Smooth muscle cell (in vitro differentiated cells): ENCODE measurements at regions not wholly inside any gene's neighbourhood (a gene's known extent, or its start where the extent isn't known, plus 50 kb on each side); places are given as distances from the start of the nearest gene placed in this dataset.

ENCODE experiments used
- DNase-seq: peaks from one replicate; lab custom pipeline; 2025; ENCODE audit not compliant: unreplicated experiment; lab: John Stamatoyannopoulos, UW
- H2AFZ ChIP-seq: fragments of 200-600 bp; sonication (generic); 2 replicates; pipeline ENCODE4 v1.6.0; 2016; ENCODE audit warnings: antibody characterized with exemption, low read depth, mild to moderate bottlenecking
- H3F3A ChIP-seq: fragments of 200-600 bp; sonication (generic); 2 replicates; pipeline ENCODE4 v1.6.0; 2017; ENCODE audit warnings: antibody characterized with exemption, low read depth
- H3K27ac ChIP-seq: fragments of 200-600 bp; sonication (generic); 2 replicates; pipeline ENCODE4 v1.5.1; 2016; ENCODE audit warnings: low read depth, mild to moderate bottlenecking
- H3K27me3 ChIP-seq: fragments of 200-600 bp; sonication (generic); 2 replicates; pipeline ENCODE4 v1.6.1; 2016; ENCODE audit warnings: low read depth, mild to moderate bottlenecking
- H3K36me3 ChIP-seq: fragments of 200-600 bp; sonication (generic); 2 replicates; pipeline ENCODE4 v1.5.1; 2016; ENCODE audit warnings: low read depth
- H3K4me1 ChIP-seq: fragments of 200-600 bp; sonication (generic); 2 replicates; pipeline ENCODE4 v1.5.1; 2016; ENCODE audit warnings: low read depth
- H3K4me2 ChIP-seq: fragments of 200-600 bp; sonication (generic); 2 replicates; pipeline ENCODE4 v1.6.0; 2016; ENCODE audit warnings: mild to moderate bottlenecking
- H3K4me3 ChIP-seq: fragments of 200-600 bp; sonication (generic); 2 replicates; pipeline ENCODE4 v1.5.1; 2016; ENCODE audit warnings: mild to moderate bottlenecking
- H3K79me2 ChIP-seq: fragments of 200-600 bp; sonication (generic); 2 replicates; pipeline ENCODE4 v1.6.0; 2016; ENCODE audit warnings: low read depth, mild to moderate bottlenecking
- H3K9ac ChIP-seq: fragments of 200-600 bp; sonication (generic); 2 replicates; pipeline ENCODE4 v1.6.0; 2016; ENCODE audit warnings: low read depth
- H3K9me3 ChIP-seq: fragments of 200-600 bp; sonication (generic); replicated peaks from 2 replicates; pipeline ENCODE4 v1.5.1; 2016; ENCODE audit warnings: low read depth
- H4K20me1 ChIP-seq: fragments of 200-600 bp; sonication (generic); 2 replicates; pipeline ENCODE4 v1.6.0; 2016; ENCODE audit warnings: low read depth
- WGBS: methylation state at CpG from one replicate; pipeline ENCODE4 v1.1.7; 2016; ENCODE audit warnings: low lambda C conversion rate; 5-methylcytosine and 5-hydroxymethylcytosine counted together
- TF ChIP-seq, protein P1 (sequence below): fragments of 200-600 bp; sonication (generic); IDR thresholded peaks from 2 replicates; pipeline ENCODE4 v1.5.1; 2017; ENCODE audit warnings: borderline replicate concordance, mild to moderate bottlenecking, antibody characterized with exemption; ENCODE audit not compliant: insufficient read depth, poor library complexity, severe bottlenecking

DNA sequence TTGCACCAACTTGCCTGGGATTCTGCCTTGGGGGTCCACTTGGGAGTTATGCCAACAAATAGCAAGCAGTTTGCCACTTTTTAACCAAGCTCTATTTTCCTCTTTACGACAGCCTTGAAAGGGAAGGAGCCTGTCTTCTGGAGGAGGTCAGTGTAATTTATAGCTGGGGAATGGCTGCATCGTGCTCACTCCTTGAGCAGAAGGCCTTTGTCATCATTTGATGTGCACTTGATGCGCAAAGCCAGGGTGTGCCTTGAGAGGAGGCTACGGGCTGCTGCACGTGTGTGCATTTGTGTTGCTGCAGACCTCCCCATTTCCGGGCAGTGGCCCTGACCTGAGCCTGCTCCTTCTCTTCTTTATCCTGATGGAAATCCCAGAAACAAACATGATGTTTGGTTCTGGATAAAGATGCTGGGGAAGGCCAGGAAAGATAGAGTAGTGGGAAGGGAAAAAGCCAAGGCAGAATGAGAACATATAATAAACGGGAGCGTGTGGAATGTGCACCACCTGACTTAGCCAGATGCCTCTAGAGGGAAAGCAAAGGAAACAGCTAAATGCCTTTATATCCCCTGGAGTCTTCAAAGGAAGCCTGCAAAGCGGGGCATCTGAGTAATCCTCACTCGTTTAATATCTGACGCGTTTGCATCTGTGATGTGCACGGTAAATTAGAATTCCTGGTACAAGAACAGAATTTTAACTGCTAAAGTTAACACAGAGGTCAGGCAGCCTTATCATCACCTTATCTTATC is 68.3 kb upstream of the ZNF521 start:
- DNase-seq, result no peak
- H3K4me3 ChIP-seq, result no peak overlapping the region
- H3K4me1 ChIP-seq, result peaks cover 7% of the 10 kb centered on the region
- H3K27me3 ChIP-seq, result no peaks in the 10 kb centered on the region
- H3K27ac ChIP-seq, result no peak overlapping the region
- H2AFZ ChIP-seq, result no peak overlapping the region
- no peaks in the 10 kb centered on the region for H3K79me2 ChIP-seq
- no peaks in the 10 kb centered on the region for H3F3A ChIP-seq
- H3K9me3 ChIP-seq, result no peaks in the 10 kb centered on the region
- H4K20me1 ChIP-seq, result no peaks in the 10 kb centered on the region
- 58% methylated on average over 13 of the region's 13 CpGs for WGBS
- no peaks in the 10 kb centered on the region for H3K36me3 ChIP-seq
- H3K9ac ChIP-seq, result no peak overlapping the region
- H3K4me2 ChIP-seq, result no peak overlapping the region
- TF ChIP-seq, protein P1, sequence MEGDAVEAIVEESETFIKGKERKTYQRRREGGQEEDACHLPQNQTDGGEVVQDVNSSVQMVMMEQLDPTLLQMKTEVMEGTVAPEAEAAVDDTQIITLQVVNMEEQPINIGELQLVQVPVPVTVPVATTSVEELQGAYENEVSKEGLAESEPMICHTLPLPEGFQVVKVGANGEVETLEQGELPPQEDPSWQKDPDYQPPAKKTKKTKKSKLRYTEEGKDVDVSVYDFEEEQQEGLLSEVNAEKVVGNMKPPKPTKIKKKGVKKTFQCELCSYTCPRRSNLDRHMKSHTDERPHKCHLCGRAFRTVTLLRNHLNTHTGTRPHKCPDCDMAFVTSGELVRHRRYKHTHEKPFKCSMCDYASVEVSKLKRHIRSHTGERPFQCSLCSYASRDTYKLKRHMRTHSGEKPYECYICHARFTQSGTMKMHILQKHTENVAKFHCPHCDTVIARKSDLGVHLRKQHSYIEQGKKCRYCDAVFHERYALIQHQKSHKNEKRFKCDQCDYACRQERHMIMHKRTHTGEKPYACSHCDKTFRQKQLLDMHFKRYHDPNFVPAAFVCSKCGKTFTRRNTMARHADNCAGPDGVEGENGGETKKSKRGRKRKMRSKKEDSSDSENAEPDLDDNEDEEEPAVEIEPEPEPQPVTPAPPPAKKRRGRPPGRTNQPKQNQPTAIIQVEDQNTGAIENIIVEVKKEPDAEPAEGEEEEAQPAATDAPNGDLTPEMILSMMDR, result no peak

DNA sequence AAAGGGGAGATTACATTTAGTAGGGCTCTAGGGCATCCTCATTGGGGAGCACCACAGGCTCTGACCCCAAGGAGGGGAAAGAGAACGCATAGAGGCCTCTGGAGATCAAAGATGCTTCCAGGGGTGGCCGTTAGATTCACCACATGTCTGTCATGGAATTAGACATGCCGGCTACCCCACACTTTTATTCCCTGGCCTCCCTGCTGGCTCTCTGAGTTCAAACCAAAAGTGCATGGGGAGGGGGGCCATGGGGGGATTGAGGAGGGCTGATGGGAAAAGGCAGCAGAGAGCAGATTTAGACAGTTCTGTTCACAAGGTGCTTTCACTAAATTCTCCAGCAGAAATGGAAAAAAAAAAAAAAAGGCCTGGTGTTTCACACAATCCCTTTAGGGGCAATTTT is 64.4 kb upstream of the ZNF521 start:
- 81% methylated on average over 3 of the region's 3 CpGs for WGBS
- no peaks in the 10 kb centered on the region for H3K9me3 ChIP-seq
- no peaks in the 10 kb centered on the region for H3K27me3 ChIP-seq
- no peaks in the 10 kb centered on the region for H3F3A ChIP-seq
- H4K20me1 ChIP-seq, result no peaks in the 10 kb centered on the region
- H3K4me2 ChIP-seq, result no peak overlapping the region
- H3K27ac ChIP-seq, result no peak overlapping the region
- H2AFZ ChIP-seq, result no peak overlapping the region
- no peak overlapping the region for H3K4me3 ChIP-seq
- H3K36me3 ChIP-seq, result no peaks in the 10 kb centered on the region
- no peaks in the 10 kb centered on the region for H3K79me2 ChIP-seq
- no peak overlapping the region for H3K9ac ChIP-seq
- TF ChIP-seq, protein P1, result no peak
- H3K4me1 ChIP-seq, result peaks cover 7% of the 10 kb centered on the region
- DNase-seq, result no peak

DNA sequence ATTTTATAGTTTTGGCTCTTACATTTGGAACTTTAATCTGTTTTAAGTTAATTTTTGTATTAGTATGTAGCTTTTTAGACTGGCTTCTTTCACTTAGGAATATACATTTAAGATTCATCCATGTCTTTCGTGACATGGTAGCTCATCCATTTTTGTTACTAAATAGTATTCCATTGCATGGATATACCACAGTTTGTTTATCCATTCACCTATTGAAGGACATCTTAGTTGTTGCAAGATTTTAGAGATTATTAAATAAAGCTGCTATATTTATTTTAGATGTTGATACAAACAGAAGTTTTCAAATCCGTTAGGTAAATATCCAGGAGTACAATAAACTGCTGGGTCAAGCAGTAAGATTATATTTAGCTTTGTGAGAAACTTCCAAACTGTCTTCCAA is 58.0 kb upstream of the ZNF521 start:
- no peak overlapping the region for H3K27ac ChIP-seq
- H2AFZ ChIP-seq, result no peak overlapping the region
- H3K79me2 ChIP-seq, result no peaks in the 10 kb centered on the region
- no peaks in the 10 kb centered on the region for H3K9me3 ChIP-seq
- H3K4me3 ChIP-seq, result no peak overlapping the region
- H3F3A ChIP-seq, result no peaks in the 10 kb centered on the region
- no peaks in the 10 kb centered on the region for H3K27me3 ChIP-seq
- no peak for DNase-seq
- no peak overlapping the region for H3K4me2 ChIP-seq
- no peaks in the 10 kb centered on the region for H3K4me1 ChIP-seq
- H3K36me3 ChIP-seq, result no peaks in the 10 kb centered on the region
- no peak overlapping the region for H3K9ac ChIP-seq
- H4K20me1 ChIP-seq, result no peaks in the 10 kb centered on the region
- 88% methylated on average over 2 of the region's 2 CpGs for WGBS
- TF ChIP-seq, protein P1, result no peak

DNA sequence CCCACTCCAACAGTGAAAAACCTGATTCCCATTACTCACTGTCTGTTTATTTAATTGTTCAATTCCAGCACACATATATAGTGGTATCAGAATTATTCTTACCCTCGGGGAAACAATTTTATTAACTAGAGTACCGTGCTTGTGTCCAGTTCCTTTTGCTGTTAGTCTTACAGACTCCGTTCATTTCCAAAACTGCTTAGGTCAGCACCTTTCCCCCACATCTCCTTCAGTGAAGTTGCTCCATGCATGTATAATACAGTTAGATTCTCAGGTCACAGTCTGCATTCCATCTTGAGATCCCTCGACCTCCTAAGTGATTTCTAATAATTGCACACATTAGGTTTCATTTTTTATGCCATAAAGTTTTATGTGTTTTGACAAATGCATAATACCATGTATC is 56.3 kb upstream of the ZNF521 start:
- H4K20me1 ChIP-seq, result no peaks in the 10 kb centered on the region
- H3K4me1 ChIP-seq, result no peaks in the 10 kb centered on the region
- no peak overlapping the region for H3K4me3 ChIP-seq
- H3K4me2 ChIP-seq, result no peak overlapping the region
- TF ChIP-seq, protein P1, result no peak
- H3K27me3 ChIP-seq, result no peaks in the 10 kb centered on the region
- no peaks in the 10 kb centered on the region for H3K9me3 ChIP-seq
- no peaks in the 10 kb centered on the region for H3F3A ChIP-seq
- H2AFZ ChIP-seq, result no peak overlapping the region
- H3K36me3 ChIP-seq, result no peaks in the 10 kb centered on the region
- 87% methylated on average over 4 of the region's 4 CpGs for WGBS
- no peaks in the 10 kb centered on the region for H3K79me2 ChIP-seq
- H3K27ac ChIP-seq, result no peak overlapping the region
- H3K9ac ChIP-seq, result no peak overlapping the region
- DNase-seq, result no peak
